GM12873 (cell line): ENCODE measurements at regions not wholly inside any gene's neighbourhood (a gene's known extent, or its start where the extent isn't known, plus 50 kb on each side); places are given as distances from the start of the nearest gene placed in this dataset.

Experiments
- TF ChIP-seq, protein P1 (sequence below): IDR thresholded peaks from 2 replicates; pipeline ENCODE4 v1.5.1; 2012; ENCODE audit warnings: low read depth, mild to moderate bottlenecking, moderate library complexity, low read length, control low read depth; ENCODE audit not compliant: insufficient read depth; ENCODE audit errors: missing control alignments

DNA sequence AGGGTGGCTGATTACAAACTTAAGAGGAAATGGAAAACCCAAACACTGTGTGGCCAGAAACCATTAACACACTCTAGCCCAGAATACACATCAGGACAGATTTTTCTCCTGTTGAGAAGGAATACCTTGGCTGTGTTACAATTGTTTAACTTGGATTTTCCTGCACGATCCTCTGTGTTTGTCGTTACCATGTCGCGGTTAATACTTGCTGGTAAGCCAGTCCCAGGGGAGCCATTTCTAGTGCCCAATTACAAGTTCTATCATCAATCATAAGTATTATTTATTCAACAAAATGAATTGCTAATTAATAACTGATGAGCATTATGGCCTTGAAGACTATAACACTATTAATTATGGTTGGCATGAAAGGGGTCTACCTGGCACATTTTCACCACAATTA is 146.8 kb downstream of the LNPK start:
- TF ChIP-seq, protein P1, sequence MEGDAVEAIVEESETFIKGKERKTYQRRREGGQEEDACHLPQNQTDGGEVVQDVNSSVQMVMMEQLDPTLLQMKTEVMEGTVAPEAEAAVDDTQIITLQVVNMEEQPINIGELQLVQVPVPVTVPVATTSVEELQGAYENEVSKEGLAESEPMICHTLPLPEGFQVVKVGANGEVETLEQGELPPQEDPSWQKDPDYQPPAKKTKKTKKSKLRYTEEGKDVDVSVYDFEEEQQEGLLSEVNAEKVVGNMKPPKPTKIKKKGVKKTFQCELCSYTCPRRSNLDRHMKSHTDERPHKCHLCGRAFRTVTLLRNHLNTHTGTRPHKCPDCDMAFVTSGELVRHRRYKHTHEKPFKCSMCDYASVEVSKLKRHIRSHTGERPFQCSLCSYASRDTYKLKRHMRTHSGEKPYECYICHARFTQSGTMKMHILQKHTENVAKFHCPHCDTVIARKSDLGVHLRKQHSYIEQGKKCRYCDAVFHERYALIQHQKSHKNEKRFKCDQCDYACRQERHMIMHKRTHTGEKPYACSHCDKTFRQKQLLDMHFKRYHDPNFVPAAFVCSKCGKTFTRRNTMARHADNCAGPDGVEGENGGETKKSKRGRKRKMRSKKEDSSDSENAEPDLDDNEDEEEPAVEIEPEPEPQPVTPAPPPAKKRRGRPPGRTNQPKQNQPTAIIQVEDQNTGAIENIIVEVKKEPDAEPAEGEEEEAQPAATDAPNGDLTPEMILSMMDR, result no peak

DNA sequence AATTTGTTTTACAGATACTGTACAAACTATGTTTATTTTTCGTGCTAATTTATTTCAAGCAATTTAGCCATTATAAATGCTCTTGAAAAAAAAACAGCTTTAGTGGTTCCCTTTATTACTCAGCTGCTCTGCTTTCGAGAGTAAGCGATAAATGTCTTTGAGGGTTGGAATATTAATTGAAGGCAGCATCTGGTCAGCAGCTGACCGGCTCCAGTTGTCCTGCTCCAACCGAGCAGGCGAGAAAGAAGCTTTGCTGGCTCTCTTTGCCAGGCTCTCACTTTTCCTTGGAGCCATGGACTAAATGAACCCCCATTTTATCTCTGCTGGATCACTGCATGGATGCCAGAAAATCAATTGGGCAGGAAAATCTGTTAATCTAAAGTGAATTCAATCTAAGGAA is 147.4 kb downstream of the LNPK start:
- TF ChIP-seq, protein P1, result no peak

DNA sequence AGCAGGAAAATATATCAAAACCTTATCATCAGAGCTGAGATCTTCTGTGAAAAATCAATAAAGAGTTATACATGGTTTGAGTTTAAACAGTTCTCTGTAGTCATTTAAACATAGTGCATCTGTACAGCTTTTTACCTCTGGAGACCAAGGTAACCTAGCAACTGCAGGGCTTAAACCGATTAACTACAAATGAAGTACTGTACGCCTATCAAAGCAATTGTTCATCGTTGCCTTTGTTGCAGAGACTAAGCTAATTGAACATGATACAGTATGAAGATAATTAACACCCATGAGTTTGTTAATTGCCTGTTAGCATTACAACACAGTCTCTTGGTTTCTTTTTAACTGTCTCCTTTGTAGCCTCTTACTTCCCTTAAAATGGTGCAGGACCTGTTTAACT is 147.9 kb downstream of the LNPK start:
- TF ChIP-seq, protein P1, result no peak

DNA sequence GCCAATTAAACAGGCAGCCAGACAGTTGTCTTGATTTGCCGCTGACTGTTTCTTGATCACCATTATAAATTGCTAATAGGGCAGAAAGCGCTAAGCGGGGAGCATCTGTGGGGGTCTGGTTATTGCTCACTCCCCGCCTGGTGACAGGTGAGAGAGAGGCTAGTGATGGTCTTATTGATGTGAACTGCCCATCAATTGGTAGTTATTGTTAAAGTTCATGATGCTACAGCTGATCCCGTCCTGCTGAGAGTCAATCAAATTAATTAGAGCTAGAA is 148.5 kb downstream of the LNPK start:
- TF ChIP-seq, protein P1, result no peak

DNA sequence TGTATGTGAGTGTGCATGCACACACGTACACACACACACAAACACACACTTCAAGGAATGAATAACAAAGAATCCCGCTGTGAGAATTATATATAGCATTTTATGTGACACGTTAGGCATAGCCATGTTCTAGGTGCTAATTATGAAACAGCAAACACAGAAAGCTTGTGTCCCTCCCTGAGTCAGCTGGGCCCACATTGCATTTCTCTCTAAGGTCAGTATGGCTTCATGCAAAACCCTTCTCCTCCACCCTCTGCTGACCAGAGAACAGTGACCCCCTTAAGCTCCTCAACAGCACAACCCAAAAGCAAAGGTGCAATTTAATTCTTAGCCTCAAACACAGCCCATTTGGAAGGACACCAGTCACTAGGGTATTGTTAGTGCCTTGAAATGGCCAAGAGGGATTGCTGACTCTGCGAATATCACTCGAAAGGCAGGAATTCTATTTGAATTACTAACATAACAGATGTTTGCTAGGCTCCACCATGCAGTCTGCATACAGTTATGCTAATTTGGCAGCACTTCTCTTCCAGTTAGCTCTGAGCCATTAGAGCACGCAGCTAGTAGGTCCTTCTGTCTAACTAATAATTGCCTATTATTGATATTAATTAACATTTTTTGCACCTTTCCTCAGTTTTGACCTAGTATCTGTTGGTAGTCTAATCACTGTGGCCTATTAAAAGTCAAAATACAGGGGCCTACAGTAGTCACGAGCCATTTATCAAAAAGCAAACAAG is 149.0 kb downstream of the LNPK start:
- TF ChIP-seq, protein P1, result no peak

DNA sequence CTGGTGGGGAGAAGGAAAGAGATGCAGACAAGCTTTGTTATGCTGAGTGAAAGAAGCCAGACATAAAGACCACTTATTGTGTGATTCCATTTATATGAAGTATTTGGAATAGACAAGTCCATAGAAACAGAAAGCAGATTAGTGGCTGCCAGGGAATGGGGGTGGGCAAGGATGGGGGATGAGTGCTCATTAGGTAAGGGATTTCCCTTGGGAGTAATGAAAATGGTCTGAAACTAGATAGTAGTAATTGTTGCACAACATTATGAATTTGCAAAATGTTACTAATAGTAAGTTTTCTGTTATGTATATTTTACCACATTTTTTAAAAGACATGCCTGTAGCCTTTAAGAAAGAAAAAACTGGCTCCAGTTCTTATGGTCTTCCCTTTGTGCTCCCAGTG is 154.9 kb downstream of the LNPK start:
- TF ChIP-seq, protein P1, result no peak

DNA sequence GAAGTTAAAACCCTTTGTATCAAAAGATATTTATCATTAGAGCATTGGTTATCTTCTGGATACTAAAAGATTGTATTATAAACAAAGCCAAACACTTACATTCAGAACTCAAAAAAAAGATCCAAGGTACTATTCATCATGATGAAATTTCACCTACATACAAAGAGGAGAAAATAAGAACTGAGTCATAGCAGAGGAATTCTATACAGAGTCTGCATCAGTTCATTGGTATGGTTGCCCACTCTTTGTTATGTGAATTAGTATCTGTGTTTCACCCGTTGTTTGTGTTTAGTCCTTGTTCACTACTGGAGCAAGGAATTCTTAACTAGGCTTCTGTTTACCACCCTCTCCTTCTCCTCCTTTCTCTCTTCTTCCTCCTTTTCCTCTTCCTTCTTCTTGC is 157.9 kb downstream of the LNPK start:
- TF ChIP-seq, protein P1, result no peak

DNA sequence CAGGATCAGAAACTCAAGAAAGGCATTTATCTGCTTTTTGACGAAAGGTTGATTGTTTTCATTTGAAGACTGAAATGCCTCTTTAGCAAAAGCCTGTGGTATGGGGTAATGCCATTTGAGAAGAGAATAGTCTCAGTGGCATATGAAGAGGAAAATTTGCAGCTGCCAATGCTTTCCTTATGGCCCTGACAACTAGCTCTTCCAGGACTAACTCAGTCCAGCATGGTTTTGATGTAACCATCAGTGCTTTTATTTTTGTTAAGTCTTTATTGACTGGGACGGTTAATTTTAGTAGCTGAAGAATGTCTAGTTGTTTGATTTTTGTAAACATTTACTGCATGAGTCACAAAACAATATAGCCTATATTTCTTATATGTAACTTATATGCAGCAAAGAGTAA is 158.4 kb downstream of the LNPK start:
- TF ChIP-seq, protein P1, result no peak
